WTC11 (cell line): ENCODE measurements at regions not wholly inside any gene's neighbourhood (a gene's known extent, or its start where the extent isn't known, plus 50 kb on each side); places are given as distances from the start of the nearest gene placed in this dataset.

Experiments
- ELF4 ChIP-seq: sonication (generic); formaldehyde crosslinking; IDR thresholded peaks from 2 replicates; pipeline ENCODE4 v1.8.1; 2022; ENCODE audit warnings: low read depth, mild to moderate bottlenecking, moderate library complexity, missing genetic modification reagents
- NR3C1 ChIP-seq: sonication (generic); formaldehyde crosslinking; conservative IDR thresholded peaks from 2 replicates; pipeline ENCODE4 v1.8.1; 2023; ENCODE audit warnings: low read depth, mild to moderate bottlenecking, missing genetic modification reagents
- STAT6 ChIP-seq: sonication (generic); formaldehyde crosslinking; conservative IDR thresholded peaks from 2 replicates; pipeline ENCODE4 v1.8.1; 2023; ENCODE audit warnings: mild to moderate bottlenecking, low read depth, missing genetic modification reagents, moderate library complexity
- TF ChIP-seq, protein P1 (sequence below): fragments of 200-600 bp; IDR thresholded peaks from 2 replicates; pipeline ENCODE4 v1.8.0; 2022; ENCODE audit warnings: antibody characterized with exemption

DNA sequence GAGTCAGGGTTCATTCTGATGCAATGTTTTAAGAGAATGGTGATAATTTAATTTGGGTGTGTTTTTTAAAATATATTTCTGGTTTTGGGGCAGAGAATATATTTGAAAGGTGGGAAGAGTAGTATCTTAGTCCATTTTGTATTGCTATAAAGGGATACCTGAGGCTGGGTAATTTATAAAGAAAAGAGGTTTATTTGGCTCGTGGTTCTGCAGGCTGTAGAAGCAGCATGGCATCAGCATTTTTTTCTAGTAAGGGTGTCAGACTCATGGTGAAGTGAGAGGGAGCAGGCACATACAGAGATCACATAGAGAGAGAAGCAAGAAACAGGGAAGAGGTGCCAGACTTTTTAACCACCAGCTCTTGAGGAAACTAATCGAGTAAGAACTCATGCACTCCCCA lies 152.7 kb downstream of the SHOX2 start:
- TF ChIP-seq, protein P1, sequence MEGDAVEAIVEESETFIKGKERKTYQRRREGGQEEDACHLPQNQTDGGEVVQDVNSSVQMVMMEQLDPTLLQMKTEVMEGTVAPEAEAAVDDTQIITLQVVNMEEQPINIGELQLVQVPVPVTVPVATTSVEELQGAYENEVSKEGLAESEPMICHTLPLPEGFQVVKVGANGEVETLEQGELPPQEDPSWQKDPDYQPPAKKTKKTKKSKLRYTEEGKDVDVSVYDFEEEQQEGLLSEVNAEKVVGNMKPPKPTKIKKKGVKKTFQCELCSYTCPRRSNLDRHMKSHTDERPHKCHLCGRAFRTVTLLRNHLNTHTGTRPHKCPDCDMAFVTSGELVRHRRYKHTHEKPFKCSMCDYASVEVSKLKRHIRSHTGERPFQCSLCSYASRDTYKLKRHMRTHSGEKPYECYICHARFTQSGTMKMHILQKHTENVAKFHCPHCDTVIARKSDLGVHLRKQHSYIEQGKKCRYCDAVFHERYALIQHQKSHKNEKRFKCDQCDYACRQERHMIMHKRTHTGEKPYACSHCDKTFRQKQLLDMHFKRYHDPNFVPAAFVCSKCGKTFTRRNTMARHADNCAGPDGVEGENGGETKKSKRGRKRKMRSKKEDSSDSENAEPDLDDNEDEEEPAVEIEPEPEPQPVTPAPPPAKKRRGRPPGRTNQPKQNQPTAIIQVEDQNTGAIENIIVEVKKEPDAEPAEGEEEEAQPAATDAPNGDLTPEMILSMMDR, result no peak
- TF ChIP-seq ELF4 (CRISPR knock-in tag) (no peak), NR3C1 (CRISPR knock-in tag) (no peak), STAT6 (CRISPR knock-in tag) (no peak)
